ENCODE measurements at regions not wholly inside any gene's neighbourhood (a gene's known extent, or its start where the extent isn't known, plus 50 kb on each side); places are given as distances from the start of the nearest gene placed in this dataset.
A peak's percentile ranks its signal among the peaks of the same experiment; 100 is the strongest.

DNA sequence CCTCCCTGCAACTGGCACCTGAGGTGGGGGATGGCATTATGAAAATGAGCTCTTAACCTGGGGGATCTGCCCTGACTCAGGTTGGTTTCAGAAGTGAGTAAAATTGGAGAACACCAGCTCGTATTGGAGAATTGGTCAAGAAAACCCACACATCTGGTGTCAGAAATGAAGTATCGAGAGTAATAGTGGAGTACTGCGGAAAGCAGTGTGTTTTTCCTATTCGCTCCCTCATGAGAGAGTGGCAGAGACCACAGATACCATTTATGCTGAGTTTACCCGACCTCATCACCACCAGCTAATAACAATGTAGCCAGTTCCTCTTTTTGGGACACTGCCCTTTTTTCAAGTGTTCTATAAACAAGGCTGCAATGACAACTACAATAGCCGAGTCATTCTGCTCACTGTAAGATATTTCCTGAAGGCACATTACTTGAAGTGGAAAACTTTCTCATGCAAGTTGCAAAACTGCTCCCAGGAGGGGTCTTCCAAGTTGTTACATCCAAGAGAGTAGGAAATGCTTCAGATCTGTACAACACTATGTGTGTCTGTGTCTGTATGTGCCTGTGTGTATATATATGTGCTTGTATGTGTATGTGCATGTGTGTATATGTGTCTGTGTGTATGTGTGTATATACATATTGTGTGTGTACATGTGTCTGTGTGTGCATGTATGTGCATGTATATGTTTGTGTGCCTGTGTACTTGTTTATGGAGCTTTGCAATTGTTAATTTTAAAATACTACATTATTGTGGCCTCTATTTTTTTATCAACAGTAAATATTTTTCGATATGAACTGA is 106.0 kb upstream of the CST7 start:
- TF ChIP-seq, protein P1, sequence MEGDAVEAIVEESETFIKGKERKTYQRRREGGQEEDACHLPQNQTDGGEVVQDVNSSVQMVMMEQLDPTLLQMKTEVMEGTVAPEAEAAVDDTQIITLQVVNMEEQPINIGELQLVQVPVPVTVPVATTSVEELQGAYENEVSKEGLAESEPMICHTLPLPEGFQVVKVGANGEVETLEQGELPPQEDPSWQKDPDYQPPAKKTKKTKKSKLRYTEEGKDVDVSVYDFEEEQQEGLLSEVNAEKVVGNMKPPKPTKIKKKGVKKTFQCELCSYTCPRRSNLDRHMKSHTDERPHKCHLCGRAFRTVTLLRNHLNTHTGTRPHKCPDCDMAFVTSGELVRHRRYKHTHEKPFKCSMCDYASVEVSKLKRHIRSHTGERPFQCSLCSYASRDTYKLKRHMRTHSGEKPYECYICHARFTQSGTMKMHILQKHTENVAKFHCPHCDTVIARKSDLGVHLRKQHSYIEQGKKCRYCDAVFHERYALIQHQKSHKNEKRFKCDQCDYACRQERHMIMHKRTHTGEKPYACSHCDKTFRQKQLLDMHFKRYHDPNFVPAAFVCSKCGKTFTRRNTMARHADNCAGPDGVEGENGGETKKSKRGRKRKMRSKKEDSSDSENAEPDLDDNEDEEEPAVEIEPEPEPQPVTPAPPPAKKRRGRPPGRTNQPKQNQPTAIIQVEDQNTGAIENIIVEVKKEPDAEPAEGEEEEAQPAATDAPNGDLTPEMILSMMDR (IDR thresholded peaks at IDR 0.05 in 8 of 11, conservative IDR thresholded peaks at IDR 0.05 in 3 of 11): no peak
- TF ChIP-seq POLR2AphosphoS5 (IDR thresholded peaks at IDR 0.05): no peak
- TF ChIP-seq POLR2A (IDR thresholded peaks at IDR 0.05): no peak
- H3K9me3 ChIP-seq: peaks cover 0 to 26% (median 13%) of the 10 kb centered on the region in 8 donors
- H3K27ac ChIP-seq: peak overlapping the region in 2 of 8 donors; percentile 62
- peaks cover 0 to 10% (median 4%) of the 10 kb centered on the region in 6 donors for H3K4me1 ChIP-seq
- peaks cover 0 to 16% (median 0%) of the 10 kb centered on the region in 7 donors for H3K27me3 ChIP-seq (replicated peaks in 1 of 7)
- no peak for DNase-seq
- no peak overlapping the region for H3K4me3 ChIP-seq
- WGBS, 5 donors: 19 to 36% (median 27%) methylated on average over 7 of the region's 7 CpGs
- no peaks in the 10 kb centered on the region for H3K36me3 ChIP-seq
- intact Hi-C loops (cut with DNase I; ENCODE audit: low total_unique reads): no loop called here

DNA sequence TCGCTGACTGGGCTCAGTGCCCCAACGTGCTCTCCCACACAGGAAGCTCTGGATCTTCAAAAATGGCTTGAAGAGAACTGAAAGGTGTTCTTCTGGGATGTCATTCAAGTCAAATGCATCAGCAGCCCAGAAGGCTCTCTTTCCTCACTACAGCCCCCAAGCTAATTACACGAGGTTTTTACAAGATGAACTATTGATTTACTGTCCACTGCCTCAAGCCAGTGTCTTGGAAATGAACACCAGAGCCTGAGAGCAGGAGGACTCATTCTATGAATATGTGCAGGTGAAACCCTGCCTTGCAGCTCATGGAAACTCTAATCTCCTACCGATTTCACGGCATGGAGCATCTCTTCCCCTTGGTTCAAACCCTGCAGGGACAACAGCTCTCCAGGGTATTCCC is 98.9 kb upstream of the CST7 start:
- Histone ChIP-seq H3K4me1 (no peaks in the 10 kb centered on the region), H3K4me3 (no peak overlapping the region), H3K27me3 (replicated peaks in 1 of 7) (peaks cover 0 to 11% (median 0%) of the 10 kb centered on the region in 7 donors), H3K36me3 (no peaks in the 10 kb centered on the region), H3K9me3 (peaks cover 0 to 45% (median 25%) of the 10 kb centered on the region in 8 donors), H3K27ac (no peak overlapping the region)
- DNase-seq: no peak
- intact Hi-C loops (cut with DNase I; ENCODE audit: low total_unique reads): no loop called here
- TF ChIP-seq POLR2A (IDR thresholded peaks at IDR 0.05): no peak
- TF ChIP-seq, protein P1 (IDR thresholded peaks at IDR 0.05 in 8 of 11, conservative IDR thresholded peaks at IDR 0.05 in 3 of 11): no peak
- no peak for TF ChIP-seq POLR2AphosphoS5 (IDR thresholded peaks at IDR 0.05)
- 71 to 87% (median 80%) methylated on average over 5 of the region's 5 CpGs for WGBS, 5 donors

GRCh38 chr20:24851346-24852019 is 97.6 kb upstream of the CST7 start:
- Histone ChIP-seq H3K4me1 (no peaks in the 10 kb centered on the region), H3K27ac (no peak overlapping the region), H3K4me3 (no peak overlapping the region), H3K36me3 (no peaks in the 10 kb centered on the region), H3K9me3 (peaks cover 0 to 42% (median 27%) of the 10 kb centered on the region in 8 donors), H3K27me3 (replicated peaks in 1 of 7) (peaks cover 0 to 11% (median 0%) of the 10 kb centered on the region in 7 donors)
- DNase-seq: no peak
- WGBS, 5 donors: 76 to 85% (median 82%) methylated on average over 3 of the region's 3 CpGs
- intact Hi-C loops (cut with DNase I; ENCODE audit: low total_unique reads): no loop called here
- TF ChIP-seq POLR2A (IDR thresholded peaks at IDR 0.05): no peak
- no peak for TF ChIP-seq POLR2AphosphoS5 (IDR thresholded peaks at IDR 0.05)
- TF ChIP-seq, protein P1 (IDR thresholded peaks at IDR 0.05 in 8 of 11, conservative IDR thresholded peaks at IDR 0.05 in 3 of 11): no peak

- DNase-seq: no peak
- Histone ChIP-seq H3K36me3 (no peaks in the 10 kb centered on the region), H3K27me3 (replicated peaks in 1 of 7) (peaks cover 0 to 11% (median 0%) of the 10 kb centered on the region in 7 donors), H3K27ac (no peak overlapping the region), H3K9me3 (peaks cover 0 to 33% (median 19%) of the 10 kb centered on the region in 8 donors), H3K4me1 (no peaks in the 10 kb centered on the region), H3K4me3 (no peak overlapping the region)
- TF ChIP-seq, protein P1 (IDR thresholded peaks at IDR 0.05 in 8 of 11, conservative IDR thresholded peaks at IDR 0.05 in 3 of 11): no peak
- TF ChIP-seq POLR2A (IDR thresholded peaks at IDR 0.05) (no peak), POLR2AphosphoS5 (IDR thresholded peaks at IDR 0.05) (no peak)
- intact Hi-C loops (cut with DNase I; ENCODE audit: low total_unique reads): no loop called here
- 67 to 92% (median 81%) methylated on average over 1 of the region's 1 CpG for WGBS, 5 donors
Observed at GRCh38 chr20:24853916-24854315, 95.2 kb upstream of the CST7 start.
